Tongue (tissue), 1 donor: ENCODE measurements at regions not wholly inside any gene's neighbourhood (a gene's known extent, or its start where the extent isn't known, plus 50 kb on each side); places are given as distances from the start of the nearest gene placed in this dataset.
"Not testable (repeated sequence)": the region's sequence is repeated elsewhere in the genome, so short reads cannot be mapped to it uniquely, and the experiment has no call there.

Experiments used
- DNase-seq: peaks from one replicate; pipeline ENCODE4 v3.0.0-alpha.2; 2015

GRCh38 chr16:17983114-17983513, 353.4 kb downstream of the NPIPA8 start:
- DNase-seq, result no peak

GRCh38 chr16:17977260-17977659, 359.3 kb downstream of the NPIPA8 start:
- no peak for DNase-seq

GRCh38 chr16:17972460-17972943, 364.0 kb downstream of the NPIPA8 start:
- DNase-seq, result peak; percentile 7

DNA sequence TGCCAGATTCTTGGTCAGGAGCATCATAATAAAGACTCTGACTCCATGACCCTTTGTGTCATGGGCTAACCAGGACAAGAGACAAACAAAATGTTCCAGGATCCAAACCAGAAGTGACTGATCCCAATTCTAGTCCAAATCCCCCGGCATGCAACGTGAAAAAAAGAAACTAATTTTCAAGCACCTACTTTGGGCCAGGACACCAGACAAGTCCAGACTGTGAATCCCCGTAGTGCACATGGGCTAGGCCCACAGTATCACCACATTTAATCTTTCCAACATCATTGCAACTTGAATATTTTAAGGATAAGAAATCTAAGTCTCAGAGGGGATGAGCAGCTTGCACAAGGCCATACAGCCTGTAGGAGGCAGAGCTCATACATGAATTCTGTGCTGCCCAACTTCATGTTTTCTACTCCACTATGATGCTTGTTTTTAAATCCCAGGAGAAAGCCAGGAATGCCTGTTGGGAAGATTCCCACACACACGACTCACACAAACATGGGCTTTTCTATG, 365.7 kb downstream of the NPIPA8 start:
- DNase-seq, result no peak

DNA sequence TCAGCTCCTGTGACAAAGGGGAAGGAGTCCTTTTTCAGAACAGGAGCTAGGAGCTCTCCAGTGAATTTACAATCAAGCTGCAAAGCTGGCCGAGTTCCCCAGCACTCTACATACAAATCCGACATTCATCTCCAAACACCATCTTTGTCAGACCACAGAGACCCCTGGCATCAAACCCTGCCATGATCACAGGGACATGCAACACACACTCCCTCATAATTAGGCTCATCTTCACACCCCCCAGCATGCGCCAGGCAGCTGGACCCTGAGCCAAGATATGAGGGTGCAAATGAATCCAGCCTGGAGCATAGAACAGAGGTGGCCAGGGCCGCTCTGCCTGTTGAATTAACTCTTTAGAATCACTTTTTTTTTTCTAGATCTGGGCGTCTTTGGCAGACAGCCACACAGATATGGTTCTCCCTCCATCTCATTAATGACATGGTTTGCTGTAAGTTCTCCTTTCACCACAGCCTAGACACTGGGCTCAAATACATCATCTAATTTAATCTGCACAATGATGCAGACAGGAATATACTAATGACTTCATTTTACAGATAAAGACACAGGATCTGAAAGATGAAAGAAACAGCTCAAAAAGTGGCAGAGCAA, 366.3 kb downstream of the NPIPA8 start:
- no peak for DNase-seq

DNA sequence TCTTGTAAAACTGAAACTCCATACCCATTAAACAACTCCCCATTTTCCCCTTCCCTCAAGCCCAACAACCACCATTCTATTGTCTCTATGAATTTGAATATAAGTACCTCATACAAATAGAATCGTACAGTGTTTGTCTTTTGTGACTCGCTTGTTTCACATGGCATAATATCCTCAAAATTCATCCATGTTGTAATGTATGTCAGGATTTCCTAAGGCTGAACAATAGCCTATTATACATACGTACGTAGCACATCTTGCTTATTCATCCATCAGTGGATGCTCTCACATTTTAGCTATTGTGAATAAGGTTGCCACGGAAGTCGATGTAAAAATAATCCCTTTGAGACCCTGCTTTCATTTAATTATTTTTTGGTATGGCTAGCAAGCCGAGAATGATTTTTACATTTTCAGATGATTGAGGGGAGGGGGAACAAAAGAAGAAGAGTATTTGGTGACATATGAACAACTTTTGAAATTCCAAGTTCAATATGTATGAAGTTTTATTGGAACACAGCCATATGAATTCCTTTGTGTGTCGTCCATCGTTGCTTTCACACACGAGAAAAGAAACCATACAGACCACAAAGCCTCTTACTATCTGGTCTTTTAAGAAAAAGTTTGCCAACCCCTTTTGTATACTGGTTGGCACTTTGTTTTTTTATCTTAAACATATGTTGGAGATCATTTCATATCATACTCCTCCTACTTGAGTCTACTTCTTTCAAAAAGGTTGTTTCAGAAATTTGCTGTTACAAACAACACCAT, 371.2 kb downstream of the NPIPA8 start:
- no peak for DNase-seq

DNA sequence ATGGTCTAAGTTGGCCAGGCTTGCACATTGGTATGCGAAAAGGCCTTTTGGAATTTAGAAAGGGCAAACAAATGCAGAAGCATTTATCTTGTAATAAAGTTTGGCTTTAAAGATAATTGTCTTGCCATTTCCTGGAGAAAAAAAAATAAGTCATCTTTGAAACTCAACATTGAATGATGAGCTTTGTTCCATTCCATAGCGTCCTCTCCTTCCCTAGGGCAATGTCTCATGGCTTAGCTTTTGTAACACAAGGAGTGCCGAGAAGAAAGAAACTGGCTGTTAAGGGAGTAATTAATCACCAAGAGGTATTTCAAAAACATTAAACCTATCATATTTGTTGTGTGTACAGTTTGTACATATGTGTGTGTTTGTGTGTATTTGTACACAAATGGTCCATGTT, 372.3 kb downstream of the NPIPA8 start:
- no peak for DNase-seq

- DNase-seq, result no peak
Measured at GRCh38 chr16:17963185-17963836, 373.2 kb downstream of the NPIPA8 start.

DNA sequence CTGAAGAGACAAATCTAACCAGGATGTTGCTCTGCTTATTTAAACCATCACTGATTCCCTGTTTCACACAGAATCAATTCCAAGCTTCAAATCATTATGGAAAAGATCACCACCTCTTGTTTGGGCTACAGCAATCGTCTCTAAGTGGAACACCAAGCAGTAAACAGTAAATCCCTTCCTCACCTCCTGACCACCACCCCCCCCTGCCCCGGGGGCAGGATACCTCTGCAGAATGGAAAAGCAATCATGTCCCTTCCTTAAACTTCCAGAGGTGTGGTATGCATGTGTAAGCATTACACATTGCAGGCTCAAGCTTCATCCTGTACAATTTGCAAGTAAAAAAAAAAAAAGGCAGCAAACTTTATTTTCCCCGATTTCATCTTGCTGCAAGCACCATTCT, 373.8 kb downstream of the NPIPA8 start:
- DNase-seq, result no peak

DNA sequence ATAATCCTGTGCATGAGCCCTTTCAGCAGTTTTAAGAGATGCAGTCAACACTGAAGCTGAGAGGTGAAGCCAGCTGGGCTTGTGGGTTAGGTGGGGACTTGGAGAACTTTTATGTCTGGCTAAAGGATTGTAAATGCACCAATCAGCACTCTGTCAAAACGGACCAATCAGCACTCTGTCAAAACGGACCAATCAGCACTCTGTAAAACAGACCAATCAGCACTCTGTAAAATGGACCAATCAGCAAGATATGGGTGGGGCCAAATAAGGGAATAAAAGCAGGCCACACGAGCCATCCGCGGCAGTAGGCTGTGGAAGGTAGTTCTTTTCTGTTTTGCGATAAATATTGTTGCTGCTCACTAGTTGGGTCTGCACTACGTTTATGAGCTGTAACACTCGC, 374.7 kb downstream of the NPIPA8 start:
- not testable (repeated sequence) for DNase-seq

GRCh38 chr16:17951378-17951777, 385.2 kb downstream of the NPIPA8 start:
- DNase-seq, result no peak

DNA sequence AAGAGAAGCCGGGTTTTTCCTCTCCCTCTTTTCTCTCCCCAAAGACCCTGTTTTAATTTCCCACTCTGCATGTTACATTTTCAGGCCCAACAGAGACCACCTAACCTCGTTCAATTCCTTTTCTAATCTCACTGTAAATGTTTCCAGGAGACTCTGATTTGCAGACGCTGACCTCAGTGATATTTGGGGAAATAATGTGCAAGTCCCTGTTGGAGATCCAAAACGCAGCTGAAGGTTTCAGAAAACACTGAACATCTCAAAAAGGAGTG, 386.6 kb downstream of the NPIPA8 start:
- no peak for DNase-seq

- DNase-seq, result no peak
Measured at GRCh38 chr16:17949141-17949981, 387.2 kb downstream of the NPIPA8 start.

- DNase-seq, result no peak
Measured at GRCh38 chr16:17947637-17948036, 388.9 kb downstream of the NPIPA8 start.

DNA sequence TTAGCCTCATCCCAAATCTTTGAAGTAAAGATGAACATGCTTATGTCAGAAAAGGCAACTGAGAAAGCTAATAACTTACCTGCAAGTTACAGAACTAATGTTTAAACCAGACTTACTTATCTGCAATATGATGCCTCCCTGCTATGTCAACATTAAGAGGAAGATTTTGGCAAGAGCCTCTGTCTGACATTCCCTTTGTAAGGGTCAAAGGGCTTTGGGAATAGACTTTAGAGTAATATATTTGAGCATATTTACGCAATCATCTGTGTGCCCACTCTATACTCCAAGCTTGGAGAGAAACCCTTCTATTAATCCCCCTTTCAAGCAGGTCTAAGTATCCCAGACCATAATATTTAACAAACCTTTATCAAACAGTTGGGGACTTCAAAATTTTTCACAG, 389.4 kb downstream of the NPIPA8 start:
- DNase-seq, result no peak

DNA sequence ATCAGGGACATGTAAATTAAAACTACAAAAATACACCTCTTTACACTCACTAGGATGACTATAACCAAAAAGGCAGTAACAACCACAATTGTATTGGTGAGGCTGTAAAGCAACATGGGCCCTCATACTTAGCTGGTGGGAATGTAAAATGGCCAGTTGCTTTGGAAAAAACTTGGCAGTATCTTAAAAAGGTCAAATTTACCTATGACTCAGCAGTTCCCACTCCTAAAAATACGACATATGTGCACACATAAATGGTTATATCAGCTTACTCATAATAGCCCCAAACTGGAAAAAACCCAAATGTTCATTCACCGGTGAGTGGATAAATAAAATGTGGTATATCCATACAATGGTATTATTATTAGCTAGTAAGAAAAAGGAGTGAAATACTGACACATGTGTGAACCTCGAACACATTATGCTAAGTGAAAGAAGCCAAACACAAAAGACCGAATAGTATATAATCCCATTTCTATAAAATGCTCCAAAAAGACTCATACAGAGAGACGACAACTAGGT, 391.4 kb downstream of the NPIPA8 start:
- no peak for DNase-seq

DNA sequence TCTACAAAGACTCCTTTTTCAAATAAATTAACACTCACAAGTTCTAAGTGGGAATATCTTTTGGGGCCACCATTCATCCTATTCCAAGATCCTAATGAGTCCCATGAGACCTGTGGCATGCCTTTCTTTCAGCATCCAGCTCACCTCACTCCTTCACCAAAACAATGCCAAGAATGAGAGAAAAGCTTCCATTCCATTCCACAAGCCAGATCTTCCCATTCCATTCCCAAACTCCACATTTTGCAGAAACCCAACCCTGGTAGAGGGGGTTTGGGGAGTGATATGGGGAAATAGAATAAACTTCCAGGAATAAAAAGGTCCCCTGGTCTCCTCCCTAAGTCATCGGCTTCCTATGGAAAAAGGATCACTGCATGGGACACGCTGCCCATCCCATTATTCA, 392.2 kb downstream of the NPIPA8 start:
- DNase-seq, result no peak

- DNase-seq, result no peak
Measured at GRCh38 chr16:17942067-17942466, 394.5 kb downstream of the NPIPA8 start.

DNA sequence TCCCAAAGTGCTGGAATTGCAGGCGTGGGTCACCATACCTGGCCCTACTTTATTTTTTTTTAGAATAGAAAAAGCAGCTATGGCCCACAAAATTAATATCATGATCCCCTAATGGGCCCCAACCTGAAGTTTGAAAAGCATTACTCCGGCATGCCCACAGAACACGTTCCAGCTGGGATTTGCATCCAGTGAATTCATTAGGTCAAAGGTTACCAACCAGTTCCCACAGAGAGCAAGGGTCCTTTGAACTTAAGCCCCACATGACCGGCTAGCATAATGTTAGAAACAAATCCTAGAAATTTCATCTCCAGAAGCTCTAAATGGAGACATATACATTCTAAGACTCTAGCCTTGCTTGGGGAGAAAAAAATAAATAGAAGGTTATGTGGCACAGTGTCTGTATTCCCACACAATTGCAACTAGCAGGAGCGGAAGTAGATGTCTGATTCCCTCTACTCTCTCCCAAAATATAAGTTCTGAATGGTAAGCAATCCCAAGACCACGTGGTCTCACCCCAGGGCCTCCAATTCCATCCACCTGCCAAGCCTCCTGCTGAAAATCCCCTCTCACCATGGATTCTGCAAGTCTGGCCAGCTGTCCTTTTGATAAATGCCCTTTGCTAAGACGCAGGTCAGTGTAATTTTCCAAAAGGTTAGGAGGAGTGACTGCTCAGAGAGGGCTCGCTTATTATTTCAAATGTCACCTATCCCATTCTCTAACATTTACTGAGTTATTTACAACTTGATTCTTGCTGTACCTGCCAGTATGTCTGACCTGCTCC, 395.8 kb downstream of the NPIPA8 start:
- no peak for DNase-seq

- no peak for DNase-seq
Measured at GRCh38 chr16:17939723-17940122, 396.8 kb downstream of the NPIPA8 start.

DNA sequence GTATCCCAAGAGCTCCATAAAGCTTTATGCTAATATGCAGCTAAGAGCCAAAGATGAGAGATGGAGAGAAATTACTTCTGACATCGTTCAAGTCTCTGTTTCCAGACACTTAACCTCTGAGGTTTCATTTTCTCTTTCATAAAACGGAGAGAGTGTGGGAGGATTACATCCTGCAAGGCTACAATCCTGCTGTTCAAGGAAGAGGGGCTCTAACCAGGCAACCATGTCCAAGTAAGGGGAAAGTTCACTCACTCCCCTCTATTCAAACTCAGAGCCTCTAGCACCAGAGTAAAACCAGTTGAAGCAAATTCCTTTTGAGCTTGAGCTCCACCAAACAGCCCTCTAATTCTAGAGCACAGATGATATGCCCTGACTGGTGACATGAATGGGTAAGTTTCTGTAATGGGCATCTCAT, 397.4 kb downstream of the NPIPA8 start:
- peak; percentile 7 for DNase-seq

DNA sequence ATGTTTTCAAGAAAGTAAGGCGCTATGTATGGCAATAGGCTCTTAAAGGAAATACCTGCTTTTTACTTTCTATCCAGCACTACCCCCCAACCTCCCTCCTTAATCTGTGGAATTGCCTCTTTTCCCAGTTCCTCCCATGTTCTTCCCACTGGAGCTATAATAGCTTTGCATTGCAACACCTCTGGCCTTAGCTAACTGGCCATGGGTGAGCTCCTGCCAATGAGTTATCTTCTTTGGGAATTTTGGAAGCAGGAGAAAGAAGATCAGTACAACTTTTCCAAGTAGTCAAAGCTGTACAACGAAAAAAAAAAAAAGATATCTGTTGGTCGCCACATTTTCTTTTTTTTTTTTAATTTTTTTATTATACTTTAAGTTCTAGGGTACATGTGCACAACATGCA, 398.0 kb downstream of the NPIPA8 start:
- DNase-seq, result no peak
